Frontal cortex (tissue), 3 donors: ENCODE measurements at regions not wholly inside any gene's neighbourhood (a gene's known extent, or its start where the extent isn't known, plus 50 kb on each side); places are given as distances from the start of the nearest gene placed in this dataset.

Source experiments
- DNase-seq, 2 donors: peaks; one replicate each; pipeline ENCODE4 v3.0.0; 2012; ENCODE audit warnings: low spot score in 2 of 2
- FAIRE-seq: peaks from 2 replicates; lab custom pipeline; 2012; peaks lifted over from hg19 to GRCh38; lab: Jason Lieb, UNC
- donor health status: control.
- donor health status: control.
- donor health status: control.

DNA sequence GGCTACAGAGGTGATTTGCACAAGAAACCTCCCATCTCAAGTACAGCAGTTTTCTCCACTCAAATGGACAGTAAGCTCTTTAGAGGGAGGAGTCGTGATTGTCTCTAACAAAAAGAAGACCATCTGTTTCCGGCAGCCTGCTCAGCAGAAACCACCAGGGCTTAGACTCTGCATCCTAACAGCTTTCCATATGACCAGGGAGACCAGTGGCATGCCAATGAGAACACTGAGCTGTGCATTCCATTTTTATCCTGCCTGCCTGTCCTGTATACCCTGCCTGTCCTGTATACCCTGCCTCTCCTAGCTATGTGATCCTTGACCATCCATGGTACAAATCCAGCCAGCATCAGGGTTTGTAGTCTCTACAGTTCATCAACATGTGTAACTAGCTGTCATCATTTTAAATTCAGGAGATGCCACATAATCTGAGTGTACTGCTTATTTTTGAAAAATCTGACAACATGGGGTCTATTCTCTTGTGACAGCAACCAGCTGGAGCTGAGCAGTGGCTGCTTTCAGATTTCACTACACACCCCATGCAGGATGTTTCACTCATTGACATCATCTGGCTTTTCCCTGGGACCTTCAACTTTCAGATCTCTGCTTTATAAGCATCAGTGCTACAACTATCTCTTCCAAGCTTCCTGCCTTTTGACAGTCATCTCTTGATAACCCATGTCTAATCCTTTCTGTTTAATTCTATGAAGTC, 50.5 kb upstream of the POU2AF2 start:
- no peak for FAIRE-seq
- DNase-seq = no peak

GRCh38 chr11:111193924-111194490, 51.5 kb upstream of the POU2AF2 start:
- DNase-seq (no peak), FAIRE-seq (no peak)

GRCh38 chr11:111189466-111189865, 56.1 kb upstream of the POU2AF2 start:
- DNase-seq (no peak), FAIRE-seq (no peak)

GRCh38 chr11:111186308-111186915, 59.1 kb upstream of the POU2AF2 start:
- FAIRE-seq (no peak), DNase-seq (no peak)

DNA sequence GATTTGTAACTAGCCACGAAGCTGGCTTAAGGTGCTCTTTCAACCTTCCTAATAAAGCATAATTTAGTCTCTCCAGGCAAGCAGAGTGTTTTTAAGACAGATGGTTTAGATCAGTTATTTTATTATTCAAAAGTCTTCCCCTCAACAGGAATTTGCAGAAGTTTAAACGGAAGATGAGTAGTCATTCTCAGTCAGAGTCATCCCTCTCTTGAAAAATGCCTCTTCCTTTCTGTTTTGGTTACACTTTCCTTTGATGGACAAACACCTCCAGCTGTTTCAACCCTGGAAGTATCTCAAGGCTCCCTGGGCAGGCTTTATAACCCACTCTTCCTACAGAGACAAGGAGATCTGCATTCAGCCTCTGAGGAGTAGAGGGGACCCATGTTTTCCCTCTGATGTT, 60.3 kb upstream of the POU2AF2 start:
- no peak for DNase-seq
- FAIRE-seq = no peak

- DNase-seq (no peak), FAIRE-seq (no peak)
Measured at GRCh38 chr11:111183706-111184105, 61.8 kb upstream of the POU2AF2 start.

- FAIRE-seq (no peak), DNase-seq (no peak)
Measured at GRCh38 chr11:111179184-111179910, 66.2 kb upstream of the POU2AF2 start.

- no peak for FAIRE-seq
- DNase-seq = no peak
Measured at GRCh38 chr11:111177037-111177871, 68.3 kb upstream of the POU2AF2 start.

DNA sequence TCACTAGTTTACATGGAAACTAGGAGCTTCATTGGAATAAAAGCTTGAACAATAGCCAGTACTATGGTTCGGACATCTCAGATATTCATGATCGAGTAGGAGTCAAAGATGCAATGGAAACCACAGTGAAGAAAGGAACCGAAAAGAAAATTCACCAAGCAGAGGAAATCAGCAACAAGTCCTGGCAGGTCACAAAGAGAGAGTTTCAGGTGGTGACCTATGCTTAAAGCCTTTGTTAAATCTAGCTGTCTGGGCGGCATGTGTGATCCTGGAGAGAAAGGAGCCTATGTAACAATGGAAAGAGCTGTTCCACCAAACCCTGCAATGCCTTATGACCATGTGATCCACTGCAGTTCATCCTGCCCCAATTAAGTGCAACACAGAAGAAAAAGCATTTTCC, 68.9 kb upstream of the POU2AF2 start:
- no peak for DNase-seq
- no peak for FAIRE-seq

DNA sequence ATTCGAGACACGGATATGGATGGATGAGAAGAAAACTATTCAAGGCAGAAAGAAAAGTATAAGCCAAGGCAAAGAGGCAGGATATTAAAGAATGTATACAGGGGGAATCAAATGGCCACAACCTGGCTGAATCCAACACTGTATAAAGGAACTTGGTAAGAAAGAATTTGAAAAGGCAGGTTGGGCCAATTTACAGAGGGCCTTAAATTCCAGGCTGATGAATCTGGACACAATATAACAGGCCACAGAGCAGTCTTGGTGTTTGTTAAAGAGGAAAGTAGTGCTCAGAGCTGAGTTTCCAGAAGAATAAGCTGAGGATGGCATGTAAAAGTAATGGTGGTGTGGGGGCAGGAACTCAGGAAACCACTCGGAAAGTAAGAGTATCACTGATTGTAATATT, 72.3 kb upstream of the POU2AF2 start:
- FAIRE-seq = no peak

DNA sequence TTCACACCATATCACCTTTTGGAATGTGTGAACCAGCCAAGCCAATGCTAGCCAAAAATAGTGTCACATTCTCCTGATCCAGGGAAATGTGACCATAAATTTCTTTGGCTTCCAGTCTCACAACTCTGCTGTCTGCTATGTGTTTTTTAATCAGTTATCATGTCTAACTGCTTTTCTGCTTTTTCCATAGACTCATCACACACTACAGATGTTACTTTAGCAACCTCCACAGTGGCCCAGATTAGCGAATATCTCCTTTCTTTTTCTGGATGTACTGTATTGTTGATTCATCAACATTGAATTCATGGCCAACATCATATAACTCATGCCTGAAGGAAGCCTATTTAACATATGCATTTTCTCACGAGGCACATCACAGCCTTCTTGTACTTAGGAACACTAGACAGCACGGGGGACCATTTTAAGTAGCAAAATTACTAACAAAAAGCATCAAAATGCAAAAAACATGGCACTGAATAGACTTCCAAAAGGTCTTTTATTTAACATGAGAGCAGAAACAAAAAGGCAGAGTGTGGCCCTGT, 73.1 kb upstream of the POU2AF2 start:
- DNase-seq (no peak), FAIRE-seq (no peak)

More for the DNA sequence above, 72.3 kb upstream of the POU2AF2 start:
- DNase-seq = no peak

DNA sequence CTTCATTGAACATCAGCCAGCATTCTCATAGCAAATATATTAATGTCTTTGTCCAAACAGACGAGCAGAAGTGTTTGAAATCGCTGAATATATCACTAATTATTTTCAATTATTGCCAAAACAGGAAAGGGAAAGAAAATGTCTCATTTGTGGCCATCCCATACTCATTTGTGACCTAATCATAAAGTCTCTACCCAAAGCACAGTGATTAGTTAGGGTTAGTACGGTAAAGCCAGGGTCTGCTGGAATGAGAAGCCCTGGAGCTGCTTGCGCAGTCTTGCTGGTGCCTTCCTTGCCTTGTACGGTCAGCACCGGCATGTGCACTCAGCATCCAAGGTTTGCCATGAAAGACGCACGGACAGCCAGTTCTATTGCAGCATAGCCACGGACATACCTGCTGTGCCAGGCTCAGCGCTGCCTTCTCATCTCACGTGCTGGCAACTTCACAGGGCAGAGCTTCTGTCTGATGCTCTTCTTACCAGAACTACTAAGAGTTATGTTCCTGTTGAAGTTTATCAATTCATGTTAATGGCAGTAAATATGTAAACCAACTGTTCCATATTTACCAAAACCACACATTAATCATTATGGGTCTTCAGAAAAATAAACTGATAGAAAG, 74.7 kb upstream of the POU2AF2 start:
- DNase-seq (no peak), FAIRE-seq (no peak)

GRCh38 chr11:111169367-111169766, 76.2 kb upstream of the POU2AF2 start:
- FAIRE-seq = no peak
- DNase-seq = no peak

DNA sequence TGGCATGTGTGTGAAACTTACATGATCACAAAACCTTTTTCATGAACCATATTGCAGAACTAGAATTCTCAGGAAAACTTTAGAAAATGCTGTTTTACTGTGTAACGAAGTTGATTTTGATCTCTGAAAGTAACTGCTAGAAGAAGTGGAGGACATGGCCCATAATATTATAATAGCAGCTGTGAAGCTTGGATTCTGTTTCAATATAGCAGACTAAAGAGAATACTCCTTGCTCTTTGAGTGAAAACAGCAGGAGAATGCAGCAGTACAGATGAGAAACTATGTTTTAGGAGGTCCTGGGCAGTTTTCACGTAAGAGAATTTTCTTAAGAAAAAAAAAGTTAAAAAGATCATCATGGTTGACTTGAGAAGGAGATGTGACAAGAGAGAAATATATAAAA, 76.7 kb upstream of the POU2AF2 start:
- FAIRE-seq (no peak), DNase-seq (no peak)

DNA sequence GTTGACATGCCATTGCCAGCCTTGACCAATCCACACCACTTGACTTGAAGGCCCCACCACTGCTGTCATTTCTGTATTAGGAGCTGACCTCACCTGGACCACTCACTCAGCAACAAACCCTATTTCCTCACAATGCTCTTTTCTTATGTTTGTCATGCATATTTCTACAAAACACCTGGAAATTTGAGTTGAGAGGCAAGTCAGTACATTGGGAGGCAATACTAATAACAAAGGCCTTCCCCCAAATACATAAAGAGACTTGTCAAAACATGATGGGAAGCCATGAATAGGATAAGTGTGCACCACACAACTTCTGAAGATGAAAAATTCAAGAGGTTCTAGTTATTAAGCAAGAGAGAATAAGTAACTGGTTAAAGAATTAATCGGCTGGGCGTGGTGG, 77.9 kb upstream of the POU2AF2 start:
- DNase-seq (no peak), FAIRE-seq (no peak)

DNA sequence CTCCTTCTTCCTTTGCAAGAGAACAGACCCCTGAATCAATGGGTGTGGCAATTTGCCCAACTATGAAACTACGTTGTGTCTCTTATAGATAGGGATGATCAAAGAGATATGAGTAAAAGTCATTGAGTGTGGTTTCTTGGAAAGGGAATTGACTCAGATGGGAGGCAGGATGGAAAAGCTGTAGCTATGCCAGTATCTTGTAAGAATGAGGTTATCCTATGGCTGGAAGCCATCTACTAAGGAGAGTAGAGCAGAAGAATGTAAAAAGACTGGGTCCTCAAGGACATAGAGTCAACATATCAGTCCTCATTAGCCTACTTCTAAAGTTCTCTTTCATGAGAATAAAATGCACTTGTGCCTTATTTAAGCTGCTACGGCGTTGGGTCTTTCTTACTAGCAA, 78.9 kb upstream of the POU2AF2 start:
- no peak for FAIRE-seq
- DNase-seq = no peak

DNA sequence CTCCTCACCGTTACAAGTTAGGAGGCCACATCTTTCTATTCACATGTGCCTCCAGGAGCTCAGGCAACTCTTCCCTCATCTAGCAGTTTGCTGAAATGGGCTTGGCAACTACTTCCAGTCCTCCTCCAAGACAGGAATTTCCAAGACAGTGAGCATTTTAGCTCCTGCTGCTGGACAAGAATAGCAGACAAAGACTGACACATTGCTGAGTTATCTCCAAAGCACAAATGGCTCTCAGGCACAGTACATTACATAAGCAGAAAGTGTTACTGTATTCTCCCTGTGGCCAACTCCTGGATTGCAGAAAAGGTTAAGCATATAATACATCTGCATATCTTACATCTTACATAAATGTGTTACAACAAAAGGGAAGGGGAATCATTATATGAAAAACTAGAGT, 83.2 kb upstream of the POU2AF2 start:
- DNase-seq = no peak
- no peak for FAIRE-seq

DNA sequence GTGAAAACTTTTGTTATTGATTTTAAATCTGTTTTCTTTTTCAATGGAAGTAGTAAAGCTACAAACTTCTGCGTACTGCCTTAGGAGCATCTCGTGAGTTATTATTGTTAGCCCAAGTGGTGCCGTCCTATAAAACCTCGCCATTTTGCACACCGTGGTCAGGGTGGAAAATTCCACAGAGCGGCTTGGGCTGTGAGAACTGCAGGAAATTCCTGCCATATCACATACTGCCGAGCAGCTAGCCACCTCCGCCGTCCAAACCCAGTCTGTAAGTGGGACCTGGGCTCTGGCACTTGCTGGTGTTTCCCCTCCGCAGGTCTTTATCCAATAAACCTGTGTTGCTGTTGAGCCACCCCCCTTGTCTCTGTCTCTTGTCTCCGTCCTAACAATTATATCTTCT, 88.0 kb upstream of the POU2AF2 start:
- FAIRE-seq (no peak), DNase-seq (no peak)

GRCh38 chr11:111155021-111155420, 90.5 kb upstream of the POU2AF2 start:
- FAIRE-seq (no peak), DNase-seq (no peak)
